Mucosa of gallbladder (tissue), 1 donor: ENCODE measurements at regions not wholly inside any gene's neighbourhood (a gene's known extent, or its start where the extent isn't known, plus 50 kb on each side); places are given as distances from the start of the nearest gene placed in this dataset.
A peak's percentile ranks its signal among the peaks of the same experiment; 100 is the strongest.

ENCODE experiments used
- DNase-seq: peaks from one replicate; pipeline ENCODE4 v3.0.0-alpha.2; 2020; ENCODE audit warnings: low spot score
- donor health status: DM: no; HTN: no; CAD: no.

GRCh38 chr14:82046512-82047226 is 513.0 kb upstream of the SEL1L start:
- DNase-seq, result no peak

- no peak for DNase-seq
These were observed 514.3 kb upstream of the SEL1L start for GRCh38 chr14:82047777-82048470.

GRCh38 chr14:82052778-82053177 is 519.1 kb upstream of the SEL1L start:
- DNase-seq, result no peak

GRCh38 chr14:82055515-82056115 is 522.0 kb upstream of the SEL1L start:
- no peak for DNase-seq

GRCh38 chr14:82060219-82060618 is 526.6 kb upstream of the SEL1L start:
- DNase-seq, result no peak

GRCh38 chr14:82067221-82067875 is 533.7 kb upstream of the SEL1L start:
- no peak for DNase-seq

GRCh38 chr14:82070040-82070439 is 536.4 kb upstream of the SEL1L start:
- DNase-seq, result no peak

GRCh38 chr14:82070753-82071152 is 537.1 kb upstream of the SEL1L start:
- no peak for DNase-seq

- no peak for DNase-seq
These were observed 539.9 kb upstream of the SEL1L start for GRCh38 chr14:82073547-82073946.

GRCh38 chr14:82075566-82075965 is 541.9 kb upstream of the SEL1L start:
- DNase-seq, result peak; percentile 39

GRCh38 chr14:82079553-82079952 is 545.9 kb upstream of the SEL1L start:
- DNase-seq, result no peak

GRCh38 chr14:82080370-82080769 is 546.7 kb upstream of the SEL1L start:
- DNase-seq, result no peak

GRCh38 chr14:82084813-82085212 is 551.2 kb upstream of the SEL1L start:
- no peak for DNase-seq

GRCh38 chr14:82091097-82091496 is 557.4 kb upstream of the SEL1L start:
- no peak for DNase-seq

GRCh38 chr14:82094829-82095345 is 561.2 kb upstream of the SEL1L start:
- no peak for DNase-seq

- DNase-seq, result no peak
These were observed 570.4 kb upstream of the SEL1L start for GRCh38 chr14:82104013-82104412.

- DNase-seq, result no peak
These were observed 578.7 kb upstream of the SEL1L start for GRCh38 chr14:82112210-82112839.

GRCh38 chr14:82113007-82113406 is 579.4 kb upstream of the SEL1L start:
- no peak for DNase-seq

GRCh38 chr14:82113710-82114109 is 580.1 kb upstream of the SEL1L start:
- no peak for DNase-seq

- DNase-seq, result no peak
These were observed 583.1 kb upstream of the SEL1L start for GRCh38 chr14:82116721-82117120.

GRCh38 chr14:82122655-82123054 is 589.0 kb upstream of the SEL1L start:
- no peak for DNase-seq

GRCh38 chr14:82124511-82124910 is 590.9 kb upstream of the SEL1L start:
- no peak for DNase-seq
